H1 (cell line): ENCODE measurements at regions not wholly inside any gene's neighbourhood (a gene's known extent, or its start where the extent isn't known, plus 50 kb on each side); places are given as distances from the start of the nearest gene placed in this dataset.

Experiments
- BRCA1 ChIP-seq: IDR thresholded peaks from 2 replicates; pipeline ENCODE4 v1.6.1; 2012; ENCODE audit warnings: low read depth, low read length, improper control_type of control experiment
- EZH2 ChIP-seq: fragments of 200-600 bp; sonication (generic); IDR thresholded peaks from 2 replicates; pipeline ENCODE4 v1.7.1; 2012; ENCODE audit warnings: low read depth, mild to moderate bottlenecking, moderate library complexity, low read length, inconsistent platforms; ENCODE audit not compliant: severe bottlenecking
- FOSL1 ChIP-seq: IDR thresholded peaks from 2 replicates; pipeline ENCODE4 v1.6.1; 2011; ENCODE audit warnings: mild to moderate bottlenecking, low read depth, low read length, moderate library complexity; ENCODE audit not compliant: insufficient read depth
- GABPA ChIP-seq: IDR thresholded peaks from 2 replicates; pipeline ENCODE4 v1.6.1; 2011; ENCODE audit warnings: mild to moderate bottlenecking, low read length, moderate library complexity, borderline replicate concordance; ENCODE audit not compliant: insufficient read depth
- GTF2F1 ChIP-seq: IDR thresholded peaks from 2 replicates; pipeline ENCODE4 v1.6.1; 2012; ENCODE audit warnings: low read depth, low read length, improper control_type of control experiment, borderline replicate concordance
- POLR2A ChIP-seq, 2 experiments: IDR thresholded peaks; 1 replicate in 1 of 2; 2 replicates in 1 of 2; pipeline ENCODE4 v1.6.1; 2011; ENCODE audit warnings: low read depth in 2 of 2, low read length in 2 of 2, mild to moderate bottlenecking in 2 of 2; ENCODE audit errors: control extremely low read depth in 1 of 2
- RAD21 ChIP-seq, 2 experiments: IDR thresholded peaks in 1 of 2; conservative IDR thresholded peaks in 1 of 2; 2 replicates each; pipeline ENCODE4 v1.6.1; 2011; ENCODE audit warnings: low read depth in 2 of 2, low read length in 2 of 2, improper control_type of control experiment in 1 of 2, inconsistent platforms in 1 of 2, mild to moderate bottlenecking in 1 of 2, moderate library complexity in 1 of 2
- ZNF274 ChIP-seq: IDR thresholded peaks from 2 replicates; pipeline ENCODE4 v1.7.0; 2012; ENCODE audit warnings: low read length, borderline replicate concordance; ENCODE audit errors: extremely low read depth
- TF ChIP-seq, protein P1 (sequence below): IDR thresholded peaks from 2 replicates; pipeline ENCODE4 v1.6.1; 2012; ENCODE audit warnings: inconsistent platforms
- TF ChIP-seq, protein P2 (sequence below): fragments of 300-600 bp; sonication (generic); IDR thresholded peaks from 2 replicates; pipeline ENCODE4 v1.7.1; 2012; ENCODE audit warnings: low read length, moderate library complexity, mild to moderate bottlenecking, inconsistent platforms; ENCODE audit not compliant: insufficient replicate concordance

DNA sequence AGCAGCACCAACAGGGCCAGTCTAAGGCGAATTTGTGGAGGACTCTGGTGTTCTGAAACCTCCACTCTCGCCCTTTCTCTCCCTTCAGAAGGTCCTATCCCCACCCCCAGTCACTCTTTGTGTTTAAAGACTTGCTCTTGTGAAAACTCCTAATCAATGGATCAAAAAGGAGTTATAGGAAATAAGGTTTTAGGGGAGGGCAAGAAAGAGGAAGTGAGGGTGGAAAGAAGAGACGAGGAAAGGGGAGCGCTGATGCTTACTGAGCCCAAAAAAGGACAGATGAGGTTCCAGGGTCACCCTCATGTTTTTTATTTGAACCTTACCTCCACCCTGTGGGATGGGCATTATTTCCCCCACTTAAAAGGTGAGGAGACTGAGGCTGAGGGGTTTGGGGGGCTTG is 70.0 kb upstream of the SLC6A11 start:
- TF ChIP-seq, protein P1, sequence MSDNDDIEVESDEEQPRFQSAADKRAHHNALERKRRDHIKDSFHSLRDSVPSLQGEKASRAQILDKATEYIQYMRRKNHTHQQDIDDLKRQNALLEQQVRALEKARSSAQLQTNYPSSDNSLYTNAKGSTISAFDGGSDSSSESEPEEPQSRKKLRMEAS, result no peak
- TF ChIP-seq BRCA1 (no peak), EZH2 (no peak), POLR2A (IDR thresholded peaks at IDR 0.05; ENCODE audit: control extremely low read depth in 1 of 2, low read depth in 2 of 2, low read length in 2 of 2) (no peak), FOSL1 (no peak), GTF2F1 (no peak), RAD21 (IDR thresholded peaks at IDR 0.05 in 1 of 2, conservative IDR thresholded peaks at IDR 0.05 in 1 of 2; ENCODE audit: low read depth in 2 of 2, low read length in 2 of 2) (no peak), GABPA (no peak), ZNF274 (no peak)
- TF ChIP-seq, protein P2, sequence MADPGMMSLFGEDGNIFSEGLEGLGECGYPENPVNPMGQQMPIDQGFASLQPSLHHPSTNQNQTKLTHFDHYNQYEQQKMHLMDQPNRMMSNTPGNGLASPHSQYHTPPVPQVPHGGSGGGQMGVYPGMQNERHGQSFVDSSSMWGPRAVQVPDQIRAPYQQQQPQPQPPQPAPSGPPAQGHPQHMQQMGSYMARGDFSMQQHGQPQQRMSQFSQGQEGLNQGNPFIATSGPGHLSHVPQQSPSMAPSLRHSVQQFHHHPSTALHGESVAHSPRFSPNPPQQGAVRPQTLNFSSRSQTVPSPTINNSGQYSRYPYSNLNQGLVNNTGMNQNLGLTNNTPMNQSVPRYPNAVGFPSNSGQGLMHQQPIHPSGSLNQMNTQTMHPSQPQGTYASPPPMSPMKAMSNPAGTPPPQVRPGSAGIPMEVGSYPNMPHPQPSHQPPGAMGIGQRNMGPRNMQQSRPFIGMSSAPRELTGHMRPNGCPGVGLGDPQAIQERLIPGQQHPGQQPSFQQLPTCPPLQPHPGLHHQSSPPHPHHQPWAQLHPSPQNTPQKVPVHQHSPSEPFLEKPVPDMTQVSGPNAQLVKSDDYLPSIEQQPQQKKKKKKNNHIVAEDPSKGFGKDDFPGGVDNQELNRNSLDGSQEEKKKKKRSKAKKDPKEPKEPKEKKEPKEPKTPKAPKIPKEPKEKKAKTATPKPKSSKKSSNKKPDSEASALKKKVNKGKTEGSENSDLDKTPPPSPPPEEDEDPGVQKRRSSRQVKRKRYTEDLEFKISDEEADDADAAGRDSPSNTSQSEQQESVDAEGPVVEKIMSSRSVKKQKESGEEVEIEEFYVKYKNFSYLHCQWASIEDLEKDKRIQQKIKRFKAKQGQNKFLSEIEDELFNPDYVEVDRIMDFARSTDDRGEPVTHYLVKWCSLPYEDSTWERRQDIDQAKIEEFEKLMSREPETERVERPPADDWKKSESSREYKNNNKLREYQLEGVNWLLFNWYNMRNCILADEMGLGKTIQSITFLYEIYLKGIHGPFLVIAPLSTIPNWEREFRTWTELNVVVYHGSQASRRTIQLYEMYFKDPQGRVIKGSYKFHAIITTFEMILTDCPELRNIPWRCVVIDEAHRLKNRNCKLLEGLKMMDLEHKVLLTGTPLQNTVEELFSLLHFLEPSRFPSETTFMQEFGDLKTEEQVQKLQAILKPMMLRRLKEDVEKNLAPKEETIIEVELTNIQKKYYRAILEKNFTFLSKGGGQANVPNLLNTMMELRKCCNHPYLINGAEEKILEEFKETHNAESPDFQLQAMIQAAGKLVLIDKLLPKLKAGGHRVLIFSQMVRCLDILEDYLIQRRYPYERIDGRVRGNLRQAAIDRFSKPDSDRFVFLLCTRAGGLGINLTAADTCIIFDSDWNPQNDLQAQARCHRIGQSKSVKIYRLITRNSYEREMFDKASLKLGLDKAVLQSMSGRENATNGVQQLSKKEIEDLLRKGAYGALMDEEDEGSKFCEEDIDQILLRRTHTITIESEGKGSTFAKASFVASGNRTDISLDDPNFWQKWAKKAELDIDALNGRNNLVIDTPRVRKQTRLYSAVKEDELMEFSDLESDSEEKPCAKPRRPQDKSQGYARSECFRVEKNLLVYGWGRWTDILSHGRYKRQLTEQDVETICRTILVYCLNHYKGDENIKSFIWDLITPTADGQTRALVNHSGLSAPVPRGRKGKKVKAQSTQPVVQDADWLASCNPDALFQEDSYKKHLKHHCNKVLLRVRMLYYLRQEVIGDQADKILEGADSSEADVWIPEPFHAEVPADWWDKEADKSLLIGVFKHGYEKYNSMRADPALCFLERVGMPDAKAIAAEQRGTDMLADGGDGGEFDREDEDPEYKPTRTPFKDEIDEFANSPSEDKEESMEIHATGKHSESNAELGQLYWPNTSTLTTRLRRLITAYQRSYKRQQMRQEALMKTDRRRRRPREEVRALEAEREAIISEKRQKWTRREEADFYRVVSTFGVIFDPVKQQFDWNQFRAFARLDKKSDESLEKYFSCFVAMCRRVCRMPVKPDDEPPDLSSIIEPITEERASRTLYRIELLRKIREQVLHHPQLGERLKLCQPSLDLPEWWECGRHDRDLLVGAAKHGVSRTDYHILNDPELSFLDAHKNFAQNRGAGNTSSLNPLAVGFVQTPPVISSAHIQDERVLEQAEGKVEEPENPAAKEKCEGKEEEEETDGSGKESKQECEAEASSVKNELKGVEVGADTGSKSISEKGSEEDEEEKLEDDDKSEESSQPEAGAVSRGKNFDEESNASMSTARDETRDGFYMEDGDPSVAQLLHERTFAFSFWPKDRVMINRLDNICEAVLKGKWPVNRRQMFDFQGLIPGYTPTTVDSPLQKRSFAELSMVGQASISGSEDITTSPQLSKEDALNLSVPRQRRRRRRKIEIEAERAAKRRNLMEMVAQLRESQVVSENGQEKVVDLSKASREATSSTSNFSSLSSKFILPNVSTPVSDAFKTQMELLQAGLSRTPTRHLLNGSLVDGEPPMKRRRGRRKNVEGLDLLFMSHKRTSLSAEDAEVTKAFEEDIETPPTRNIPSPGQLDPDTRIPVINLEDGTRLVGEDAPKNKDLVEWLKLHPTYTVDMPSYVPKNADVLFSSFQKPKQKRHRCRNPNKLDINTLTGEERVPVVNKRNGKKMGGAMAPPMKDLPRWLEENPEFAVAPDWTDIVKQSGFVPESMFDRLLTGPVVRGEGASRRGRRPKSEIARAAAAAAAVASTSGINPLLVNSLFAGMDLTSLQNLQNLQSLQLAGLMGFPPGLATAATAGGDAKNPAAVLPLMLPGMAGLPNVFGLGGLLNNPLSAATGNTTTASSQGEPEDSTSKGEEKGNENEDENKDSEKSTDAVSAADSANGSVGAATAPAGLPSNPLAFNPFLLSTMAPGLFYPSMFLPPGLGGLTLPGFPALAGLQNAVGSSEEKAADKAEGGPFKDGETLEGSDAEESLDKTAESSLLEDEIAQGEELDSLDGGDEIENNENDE, result no peak
